GM19467 (cell line): ENCODE measurements at regions not wholly inside any gene's neighbourhood (a gene's known extent, or its start where the extent isn't known, plus 50 kb on each side); places are given as distances from the start of the nearest gene placed in this dataset.

ENCODE experiments used
- ATAC-seq: cut with Tn5 transposase; IDR thresholded peaks from one replicate; pipeline ENCODE4 v1.9.1; 2021; ENCODE audit warnings: mild to moderate bottlenecking, moderate library complexity; ENCODE audit not compliant: unreplicated experiment

DNA sequence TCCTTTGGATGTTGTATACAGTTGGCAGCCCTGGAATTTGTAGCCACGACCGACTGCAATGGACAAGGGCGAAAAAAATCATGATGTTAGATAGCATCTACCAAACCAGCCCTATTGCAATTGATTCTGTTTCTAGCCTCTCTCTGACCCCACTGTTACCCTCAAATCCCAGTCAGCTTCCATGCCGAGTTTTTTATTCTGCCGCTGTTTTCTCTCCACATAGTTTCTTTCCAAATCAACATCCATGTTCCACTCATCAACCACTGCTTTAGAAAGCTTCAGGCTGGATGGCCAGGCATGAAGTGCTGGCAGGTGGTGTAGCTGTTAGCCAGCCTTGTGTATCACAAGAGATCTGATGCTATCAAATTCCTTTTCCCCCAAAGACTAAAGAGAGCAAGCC, 272.8 kb downstream of the FIGN start:
- no peak for ATAC-seq

DNA sequence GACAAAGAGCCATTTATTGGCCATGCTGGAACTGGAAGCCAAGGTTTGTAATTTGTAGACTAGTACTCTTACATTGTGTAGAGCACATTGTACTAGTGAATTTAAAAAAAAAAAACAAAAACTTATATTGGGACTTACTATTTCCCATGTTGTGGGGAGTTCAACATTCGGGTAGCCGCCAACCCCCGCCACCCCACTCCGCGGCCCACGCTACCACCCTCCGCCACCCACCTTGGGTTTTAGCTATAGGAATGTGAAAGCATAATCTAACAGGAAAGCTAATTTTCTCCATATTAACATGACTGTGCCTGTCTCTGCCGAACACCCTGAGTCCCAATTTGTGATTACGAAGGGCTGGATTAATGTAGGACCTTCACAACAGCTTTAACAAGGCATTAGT, 275.8 kb downstream of the FIGN start:
- no peak for ATAC-seq

DNA sequence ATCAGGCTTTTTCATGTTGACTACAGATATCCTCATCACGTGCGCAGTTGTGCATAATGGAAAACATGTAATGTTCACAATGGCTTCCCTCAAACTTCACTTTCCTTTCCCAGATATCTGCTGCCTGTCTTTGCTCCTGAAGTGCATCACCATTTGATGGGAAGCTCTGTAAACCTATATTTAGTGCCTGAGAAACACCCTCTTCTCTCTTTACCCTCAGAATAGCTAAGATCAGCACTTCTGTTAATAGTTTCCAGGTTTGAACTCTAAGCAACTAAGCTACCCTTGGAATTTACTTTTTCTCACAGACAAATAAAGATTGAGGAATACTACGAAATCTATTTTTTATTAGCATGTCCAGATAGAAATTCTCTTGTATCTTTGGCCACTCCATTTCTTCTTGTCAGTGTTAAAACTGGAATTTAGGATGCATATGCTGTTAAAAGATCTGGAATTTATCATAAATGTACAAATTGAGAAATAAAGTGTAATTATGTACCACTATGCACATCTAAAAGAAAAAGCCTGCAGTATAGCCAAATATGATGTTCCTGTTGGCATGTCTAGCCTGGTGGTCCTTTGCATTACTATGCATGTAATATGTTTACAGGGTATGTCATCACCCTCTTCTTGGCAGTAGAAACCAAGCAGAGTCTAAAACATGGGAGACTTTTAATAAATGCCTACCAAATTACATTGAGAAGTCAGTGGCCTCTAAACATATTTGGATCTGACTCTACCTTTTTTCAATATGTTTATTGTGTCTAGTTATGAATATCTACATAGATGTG, 278.7 kb downstream of the FIGN start:
- no peak for ATAC-seq

DNA sequence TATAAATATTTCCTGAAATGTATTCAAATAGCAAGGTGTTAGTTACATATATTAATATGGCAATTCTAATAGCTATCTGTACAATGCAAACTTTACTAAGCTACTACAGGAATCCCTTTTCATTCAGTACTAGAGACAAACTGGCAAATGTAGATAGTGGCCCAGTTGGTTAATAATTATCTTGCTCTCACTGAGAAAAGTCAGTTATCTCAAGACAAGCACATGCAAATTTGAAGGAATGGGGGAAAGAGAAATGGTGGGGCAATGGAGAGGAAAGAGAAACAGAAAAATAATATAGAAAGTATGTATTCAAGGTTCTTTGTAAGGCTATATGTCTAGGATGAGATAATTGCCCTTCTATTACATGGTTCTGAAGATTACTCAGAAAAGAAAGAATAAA, 280.0 kb downstream of the FIGN start:
- peak; percentile 97 for ATAC-seq

DNA sequence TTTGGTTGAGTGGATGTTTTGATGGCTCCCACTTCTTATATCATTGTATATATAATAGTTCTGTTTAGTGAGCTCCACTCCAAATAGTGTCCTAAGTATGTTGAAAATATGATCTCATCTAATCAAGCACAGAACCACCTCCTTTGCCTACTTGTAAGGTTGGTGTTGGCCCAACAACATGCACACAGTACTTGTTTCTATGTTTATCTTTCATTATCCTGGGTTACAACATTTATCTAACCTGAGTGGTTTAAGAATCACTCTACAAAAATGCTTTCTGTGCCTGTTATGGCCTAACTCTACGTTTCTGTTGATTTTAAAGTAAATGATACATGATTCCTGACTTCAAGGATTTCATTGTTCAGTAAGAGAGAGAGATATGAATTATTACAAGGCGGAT, 281.9 kb downstream of the FIGN start:
- ATAC-seq, result no peak

DNA sequence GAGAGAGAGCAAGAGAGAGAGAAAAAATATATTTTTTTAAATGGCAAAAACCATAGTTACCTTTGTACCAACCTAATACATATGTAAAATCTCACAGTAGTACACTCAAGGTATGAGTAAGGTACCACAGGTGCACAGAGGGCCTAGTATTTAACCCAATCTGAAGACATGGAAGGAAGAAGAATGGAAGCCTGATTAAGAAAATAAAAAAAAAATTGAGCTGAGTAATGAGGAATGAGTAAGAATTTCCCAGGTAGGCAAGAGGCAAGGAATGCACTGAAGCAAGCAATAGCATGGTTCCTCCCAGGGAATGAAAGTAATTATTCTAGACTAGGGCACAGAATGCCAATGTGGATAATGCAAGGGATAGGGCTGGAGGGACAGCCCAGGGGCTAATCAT, 294.2 kb downstream of the FIGN start:
- ATAC-seq, result no peak

DNA sequence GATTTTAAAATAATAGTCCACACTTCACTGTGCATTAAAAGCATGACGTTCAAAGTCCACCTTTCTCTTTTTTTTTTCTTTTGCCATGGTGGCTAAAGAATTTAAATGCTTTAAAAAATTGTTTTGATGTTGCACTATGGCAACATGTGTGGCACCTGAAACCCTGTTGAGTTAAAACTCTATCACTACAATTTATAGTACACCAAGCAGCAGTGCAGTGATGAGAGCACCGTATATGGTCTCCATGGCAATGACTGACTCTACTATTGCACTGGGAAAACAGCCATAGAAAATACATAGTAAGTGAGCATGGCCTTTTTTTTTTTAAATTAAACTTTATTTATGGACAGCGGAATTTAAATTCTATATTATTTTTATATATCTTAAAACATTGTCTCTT, 298.8 kb downstream of the FIGN start:
- ATAC-seq, result no peak

DNA sequence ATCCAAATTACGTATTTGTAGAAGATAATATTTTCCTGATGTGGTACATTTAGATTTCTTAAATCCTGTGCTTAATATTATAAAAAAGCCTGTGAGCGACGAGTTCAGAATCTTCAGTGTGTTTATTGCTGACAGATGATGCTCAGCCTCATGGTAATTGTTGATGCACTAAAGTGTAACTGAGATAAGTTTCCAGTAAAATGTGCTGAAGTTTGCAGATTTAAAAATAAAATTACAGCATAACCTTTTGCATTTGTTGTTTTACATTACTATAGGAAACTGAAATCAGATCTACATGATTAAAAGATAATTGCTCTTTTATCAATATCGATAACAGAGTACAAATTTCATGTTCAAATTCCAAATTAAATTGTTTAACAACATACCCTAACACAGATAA, 307.6 kb downstream of the FIGN start:
- ATAC-seq, result no peak

DNA sequence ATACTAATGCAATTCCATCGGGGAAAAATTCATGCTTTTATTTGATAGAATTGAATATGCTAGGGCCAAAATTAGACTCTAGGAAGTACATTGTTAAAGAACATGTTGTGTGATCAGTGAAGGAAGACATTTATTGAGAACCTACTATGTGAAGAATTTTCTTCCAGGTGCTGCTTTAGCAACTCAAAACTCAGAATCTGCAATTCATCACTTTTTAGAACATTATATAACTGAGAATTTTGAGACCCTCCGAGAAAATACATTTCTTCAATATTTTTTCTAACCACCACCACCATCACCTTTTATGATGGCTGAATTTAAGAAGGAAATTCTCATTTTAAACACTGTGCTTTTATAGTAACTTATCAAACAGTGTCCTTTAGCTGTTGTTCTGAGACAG, 315.2 kb downstream of the FIGN start:
- ATAC-seq, result no peak

DNA sequence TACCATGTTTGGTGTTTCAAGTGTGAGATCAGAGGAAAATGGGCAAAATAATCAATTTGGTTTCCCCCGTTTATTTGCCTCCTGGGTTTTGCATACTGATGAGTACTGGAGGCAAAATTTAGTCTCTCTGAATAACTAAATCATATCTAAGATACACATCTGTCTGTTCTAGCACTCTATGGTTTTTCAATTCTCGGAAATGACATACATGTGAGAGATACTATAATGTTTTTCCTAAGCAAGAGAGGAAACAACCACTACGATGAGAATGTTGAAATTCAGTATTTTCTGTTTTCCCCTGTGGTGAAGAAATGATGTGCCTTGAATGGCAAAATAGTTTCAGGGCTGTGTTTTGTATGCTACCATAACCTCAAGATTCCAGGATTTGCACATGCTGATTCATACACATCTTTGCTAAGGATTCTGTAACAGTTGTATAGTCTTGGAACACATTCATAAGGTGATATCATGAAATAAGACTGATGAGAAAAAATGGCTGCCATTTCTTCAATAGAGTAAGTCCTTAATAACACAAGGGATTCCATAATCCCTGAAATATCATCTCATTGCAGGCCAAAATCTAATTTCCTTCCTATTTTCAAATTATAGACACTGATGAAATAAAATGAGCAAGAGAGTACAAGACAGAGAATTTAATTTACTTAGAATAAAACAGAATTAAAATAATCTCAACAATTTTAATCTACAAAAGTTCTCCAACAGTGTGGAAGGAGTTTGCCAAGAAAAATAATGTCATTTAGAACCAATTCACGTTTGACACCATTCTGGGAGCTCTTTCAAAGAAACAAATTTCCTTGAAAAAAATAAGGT, 316.6 kb downstream of the FIGN start:
- ATAC-seq, result no peak

DNA sequence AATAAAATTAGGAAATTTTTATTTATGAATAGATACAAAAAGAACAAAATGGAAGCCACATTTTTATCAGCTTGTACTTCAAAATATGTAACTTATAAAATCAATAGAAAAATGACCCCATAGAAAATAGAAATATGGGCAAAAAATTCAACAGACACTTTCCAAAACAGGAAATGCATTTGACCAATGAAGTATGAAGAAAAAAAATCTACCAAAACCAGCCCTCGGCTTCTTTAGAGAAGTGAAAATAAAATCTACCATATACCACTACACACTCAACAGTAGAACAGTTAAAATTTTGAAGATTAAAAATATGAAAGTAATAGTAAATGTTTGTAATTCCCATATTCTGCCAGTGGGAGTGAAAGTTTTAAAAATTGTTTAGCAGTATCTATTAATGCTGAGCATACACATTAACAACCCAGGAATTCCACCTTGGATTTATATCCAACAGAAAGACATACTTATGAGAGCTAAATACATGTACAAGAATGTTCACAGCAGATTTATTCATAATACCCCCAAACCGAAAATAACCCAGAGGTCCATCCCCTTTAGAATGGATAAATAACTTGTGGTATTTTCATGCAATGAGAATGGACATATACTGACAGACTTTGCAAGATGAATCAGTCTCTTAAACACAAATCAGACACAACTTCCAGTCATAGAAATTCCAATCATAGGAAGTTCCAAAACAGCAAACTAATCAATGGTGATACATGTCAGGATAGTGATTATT, 318.0 kb downstream of the FIGN start:
- ATAC-seq, result peak; percentile 96

DNA sequence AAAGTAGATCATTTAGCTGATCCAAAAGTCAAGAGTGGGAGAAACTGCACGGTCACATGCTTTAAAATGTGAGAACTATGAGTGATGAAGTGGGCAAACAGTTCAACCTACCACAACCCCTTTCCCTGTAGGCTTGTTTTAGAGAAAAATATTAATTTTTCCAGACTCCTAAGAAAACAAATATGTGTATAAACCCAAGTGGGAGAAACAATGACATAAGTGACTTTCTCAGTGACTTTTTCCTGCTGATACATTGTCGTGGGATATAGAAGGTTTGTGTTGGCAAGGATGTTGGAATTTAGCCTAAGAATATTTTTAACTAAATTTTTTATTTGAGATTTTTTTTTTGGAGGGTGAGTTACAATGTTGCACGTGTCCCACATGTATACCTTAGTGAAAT, 321.7 kb downstream of the FIGN start:
- ATAC-seq, result no peak

DNA sequence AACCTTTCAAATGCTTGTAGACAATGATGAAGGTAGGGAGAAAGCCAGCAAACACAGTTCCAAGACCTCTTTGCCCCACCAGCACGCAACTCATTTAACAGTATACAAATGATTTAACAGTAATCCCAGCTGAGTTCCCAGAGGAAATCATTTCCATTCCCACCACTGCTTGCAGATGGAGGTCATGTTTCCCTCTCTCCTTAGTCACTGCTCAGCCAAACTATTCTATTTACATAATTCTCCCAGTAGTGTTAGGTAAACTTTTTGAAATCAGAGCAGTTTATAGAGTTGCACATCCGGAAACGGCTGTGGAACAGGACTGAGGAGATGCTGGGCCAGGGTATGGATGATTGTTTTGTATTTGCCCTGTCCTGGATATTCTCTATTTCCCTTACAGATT, 328.5 kb downstream of the FIGN start:
- ATAC-seq, result no peak

DNA sequence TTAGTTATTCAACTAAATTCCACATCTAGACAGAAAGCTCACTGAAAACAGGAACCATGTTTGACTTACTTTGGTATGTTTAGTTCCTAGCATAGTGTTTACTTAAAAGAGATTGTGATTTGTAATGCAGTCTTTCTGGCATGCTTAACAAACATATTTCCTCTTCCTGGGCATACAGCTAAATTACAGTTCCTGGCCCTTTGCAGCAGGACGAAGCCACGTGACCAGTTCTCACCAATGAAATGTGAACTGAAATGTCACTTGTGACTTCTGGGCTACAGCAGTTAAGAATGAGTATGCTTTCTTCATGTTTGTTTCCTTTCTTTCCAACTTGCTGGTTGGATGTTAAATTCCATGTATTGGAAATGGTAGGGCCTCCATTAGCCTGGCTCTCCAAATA, 330.5 kb downstream of the FIGN start:
- ATAC-seq, result no peak

DNA sequence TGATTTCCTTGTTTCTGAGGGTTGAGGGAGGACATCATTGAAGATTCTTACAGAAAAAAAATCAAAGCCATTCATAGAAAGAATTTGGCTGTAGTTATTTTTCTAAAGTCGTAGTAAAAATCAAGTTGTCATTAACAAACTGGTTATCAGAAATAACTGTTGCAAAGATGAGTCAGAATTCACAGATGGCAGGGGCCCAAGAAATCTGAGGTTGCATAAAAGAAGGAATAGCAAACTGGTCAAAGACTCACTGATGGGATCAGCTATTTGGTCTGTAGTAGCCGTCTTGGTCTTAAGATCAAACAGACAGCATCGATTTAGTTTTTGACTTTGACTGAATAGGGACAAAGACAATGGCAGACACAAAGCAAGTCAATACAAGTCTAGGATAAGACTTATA, 334.3 kb downstream of the FIGN start:
- ATAC-seq, result no peak

DNA sequence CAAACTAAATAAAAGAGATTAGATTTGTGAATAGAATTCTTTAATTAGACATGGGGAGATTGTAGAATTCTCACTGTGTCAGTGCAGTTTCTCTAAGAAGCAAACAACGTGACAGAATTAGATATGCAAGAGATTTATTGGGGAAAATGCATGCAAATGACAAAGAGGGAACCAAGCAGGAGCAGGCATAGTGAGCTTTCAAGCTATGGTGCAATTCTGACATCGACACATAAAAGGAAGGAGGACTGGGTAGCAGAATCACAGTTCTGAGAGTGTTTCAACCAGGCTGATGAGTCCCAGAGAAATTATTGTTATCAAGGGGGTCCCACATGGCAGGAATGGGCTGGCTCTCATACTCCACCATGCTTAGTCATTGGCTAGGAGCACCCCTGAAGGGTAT, 338.4 kb downstream of the FIGN start:
- ATAC-seq, result no peak

DNA sequence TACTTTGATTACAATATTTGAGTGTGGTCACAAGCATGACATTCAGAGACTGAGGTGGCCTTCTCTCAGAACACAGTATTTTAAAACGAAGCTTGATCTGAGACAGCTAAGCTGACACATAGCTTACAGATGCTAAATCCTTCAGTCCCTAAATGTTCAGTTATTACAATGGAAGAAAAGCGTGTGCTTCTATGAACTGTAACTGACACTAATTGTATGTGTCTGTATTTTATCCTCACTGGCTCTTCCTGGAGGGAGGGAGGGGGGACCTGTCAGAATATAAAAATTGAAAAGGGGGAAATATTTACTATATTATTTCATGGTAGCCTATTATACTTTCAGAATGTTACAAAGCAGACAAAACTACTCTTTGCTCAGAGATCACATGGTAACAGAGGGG, 340.2 kb downstream of the FIGN start:
- ATAC-seq, result no peak

DNA sequence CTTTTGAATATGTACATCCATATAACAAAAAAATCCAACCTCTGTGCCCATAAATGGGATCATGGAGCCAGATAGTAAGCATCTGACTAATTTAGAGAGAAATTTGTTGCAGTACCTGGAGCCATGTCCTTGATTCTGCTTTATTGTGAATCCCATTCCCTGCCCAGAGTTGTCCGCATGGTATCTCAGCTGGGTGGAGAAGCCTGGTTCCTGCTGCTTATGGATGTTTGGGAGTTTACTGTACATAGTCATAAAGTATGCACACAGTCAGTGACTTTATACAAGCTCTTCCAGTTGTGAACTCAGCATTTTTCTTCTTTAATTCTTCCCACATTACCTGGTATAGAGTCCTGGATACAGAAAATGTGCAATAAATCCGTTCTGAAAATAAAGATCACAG, 346.0 kb downstream of the FIGN start:
- no peak for ATAC-seq

DNA sequence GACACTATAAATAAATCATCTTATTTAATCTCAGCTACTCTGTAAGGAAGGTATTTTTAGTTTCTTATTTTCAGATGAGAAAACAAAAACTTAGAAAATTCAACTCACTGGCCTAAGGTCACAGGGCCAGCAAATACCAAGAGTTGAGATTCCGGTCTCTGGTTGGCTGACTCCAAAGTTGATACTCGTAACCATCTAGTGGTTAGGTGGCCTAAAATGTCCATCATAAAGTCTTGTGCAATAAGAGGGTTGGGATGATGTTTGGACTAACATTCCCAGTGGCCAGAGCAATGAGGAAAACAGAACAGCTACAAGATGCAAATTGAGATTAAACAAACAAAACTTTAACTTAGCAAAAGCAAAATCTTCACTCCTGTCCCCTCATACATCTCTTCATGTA, 360.3 kb downstream of the FIGN start:
- no peak for ATAC-seq

DNA sequence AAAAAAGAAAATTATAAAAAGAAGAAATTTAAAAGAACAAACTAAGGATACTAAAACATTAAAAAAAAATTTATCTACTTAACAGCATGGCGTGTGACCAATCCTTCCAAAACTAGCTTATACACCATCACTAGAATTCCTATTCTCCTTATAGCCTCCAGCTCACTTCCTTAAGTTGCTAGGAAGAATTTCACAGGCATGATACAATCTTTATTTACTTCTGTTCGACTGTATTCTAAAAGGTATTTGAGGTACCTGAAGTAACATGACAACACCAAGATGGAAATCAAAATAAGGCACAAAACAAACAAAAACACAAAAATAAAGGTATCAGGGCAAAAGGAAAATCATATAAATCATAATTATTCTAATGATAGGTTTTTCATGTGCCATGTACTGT, 360.7 kb downstream of the FIGN start:
- no peak for ATAC-seq

DNA sequence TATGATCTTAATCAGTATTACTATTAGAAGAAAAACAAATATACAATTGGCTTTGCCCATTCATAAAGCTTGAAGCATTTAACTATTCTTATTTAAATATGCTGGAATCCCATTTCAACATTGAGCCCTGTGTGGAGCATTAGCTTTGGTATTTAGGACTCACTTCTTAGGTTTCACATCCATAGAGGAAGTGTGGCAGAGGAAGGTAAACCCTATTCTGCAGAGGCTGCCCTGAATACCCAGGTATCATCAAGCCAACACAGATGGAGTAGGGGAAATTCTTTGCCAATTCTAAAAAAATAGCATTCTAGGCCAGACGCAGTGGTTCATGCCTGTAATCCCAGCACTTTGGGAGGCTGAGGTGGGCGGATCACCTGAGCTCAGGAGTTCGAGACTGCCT, 361.5 kb downstream of the FIGN start:
- ATAC-seq, result no peak

DNA sequence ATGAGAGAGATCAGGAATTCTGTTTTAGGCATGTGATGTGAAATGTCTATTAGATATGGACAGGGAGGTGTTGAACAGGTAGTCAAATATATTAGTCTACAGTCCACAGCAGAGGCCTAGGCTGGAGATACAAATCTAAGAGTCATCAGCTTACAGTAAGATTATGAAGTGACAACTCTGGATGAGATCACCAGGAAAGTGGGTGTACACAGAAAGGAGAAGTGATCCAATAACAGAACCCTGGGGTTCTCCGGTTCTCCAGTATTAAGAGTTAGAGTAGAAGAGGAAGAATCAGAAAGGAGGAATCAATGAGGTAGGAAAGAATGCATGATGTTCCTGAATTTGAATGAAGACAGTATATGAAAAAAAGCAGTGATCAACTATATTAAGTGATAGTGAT, 362.3 kb downstream of the FIGN start:
- ATAC-seq, result no peak
